GM23248 (cell line): ENCODE measurements at regions not wholly inside any gene's neighbourhood (a gene's known extent, or its start where the extent isn't known, plus 50 kb on each side); places are given as distances from the start of the nearest gene placed in this dataset.

ENCODE experiments used
- EZH2 ChIP-seq: fragments of 200-600 bp; sonication (generic); IDR thresholded peaks from 2 replicates; pipeline ENCODE4 v1.6.1; 2018; ENCODE audit warnings: antibody characterized with exemption, mild to moderate bottlenecking; ENCODE audit not compliant: insufficient read depth, poor library complexity, severe bottlenecking
- EZH2phosphoT487 ChIP-seq: fragments of 200-600 bp; sonication (generic); IDR thresholded peaks from 2 replicates; pipeline ENCODE4 v1.6.1; 2018; ENCODE audit warnings: antibody characterized with exemption, moderate library complexity, mild to moderate bottlenecking, low read depth; ENCODE audit not compliant: insufficient read depth

- TF ChIP-seq EZH2phosphoT487 (no peak), EZH2 (no peak)
Observed at GRCh38 chrX:110954428-110955100, 141.4 kb upstream of the PAK3 start.
